ENCODE measurements at regions not wholly inside any gene's neighbourhood (a gene's known extent, or its start where the extent isn't known, plus 50 kb on each side); places are given as distances from the start of the nearest gene placed in this dataset.

GRCh38 chr4:174580597-174580996 lies 58.3 kb upstream of the HPGD start:
- no peak overlapping the region for H3K9ac ChIP-seq (ENCODE audit: control insufficient read depth, insufficient read depth, low read length)
- no peaks in the 10 kb centered on the region for H3K9me3 ChIP-seq (replicated peaks; ENCODE audit: control insufficient read depth, insufficient read depth, low read length)
- no peak overlapping the region for H2AFZ ChIP-seq (ENCODE audit: control insufficient read depth, low read depth, low read length)
- no peak for FAIRE-seq
- H3K4me3 ChIP-seq, result no peak overlapping the region
- ChIA-PET SMC1A (ENCODE audit: uncharacterized antibody, unreplicated experiment) (no interaction called here), POLR2A (no interaction called here), CTCF (no interaction called here), RAD21 (ENCODE audit: unreplicated experiment) (no interaction called here)
- TF ChIP-seq EP300 (IDR thresholded peaks at IDR 0.05; ENCODE audit: borderline replicate concordance in 1 of 2, control insufficient read depth in 1 of 2, low read depth in 2 of 2, low read length in 2 of 2) (no peak), FOS (IDR thresholded peaks at IDR 0.05; ENCODE audit: borderline replicate concordance, extremely low read depth, insufficient read length) (no peak), ZNF24 (IDR thresholded peaks at IDR 0.05) (no peak), POU2F2 (IDR thresholded peaks at IDR 0.05; ENCODE audit: borderline replicate concordance, low read depth, low read length) (no peak), SMC3 (IDR thresholded peaks at IDR 0.05; ENCODE audit: borderline replicate concordance, low read length) (no peak), SREBF1 (IDR thresholded peaks at IDR 0.05; ENCODE audit: low read length) (no peak), KDM1A (IDR thresholded peaks at IDR 0.05; ENCODE audit: borderline replicate concordance) (no peak), TCF7 (IDR thresholded peaks at IDR 0.05; ENCODE audit: borderline replicate concordance) (no peak), BRCA1 (IDR thresholded peaks at IDR 0.05; ENCODE audit: low read depth, low read length) (no peak), BCLAF1 (IDR thresholded peaks at IDR 0.05) (no peak), E4F1 (IDR thresholded peaks at IDR 0.05; ENCODE audit: borderline replicate concordance, partially characterized antibody) (no peak), EZH2 (IDR thresholded peaks at IDR 0.05; ENCODE audit: borderline replicate concordance, control insufficient read depth, low read depth, low read length) (no peak), YBX1 (IDR thresholded peaks at IDR 0.05) (no peak), GATAD2B (conservative IDR thresholded peaks at IDR 0.05; ENCODE audit: low read depth) (no peak), NFIC (IDR thresholded peaks at IDR 0.05; ENCODE audit: low read depth, low read length) (no peak)
- TF ChIP-seq, protein P1, sequence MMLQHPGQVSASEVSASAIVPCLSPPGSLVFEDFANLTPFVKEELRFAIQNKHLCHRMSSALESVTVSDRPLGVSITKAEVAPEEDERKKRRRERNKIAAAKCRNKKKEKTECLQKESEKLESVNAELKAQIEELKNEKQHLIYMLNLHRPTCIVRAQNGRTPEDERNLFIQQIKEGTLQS (IDR thresholded peaks at IDR 0.05; ENCODE audit: borderline replicate concordance, extremely low read depth, low read depth, low read length), result no peak
- no peak overlapping the region for H3K4me2 ChIP-seq (ENCODE audit: control insufficient read depth, insufficient read depth)
- no peaks in the 10 kb centered on the region for H3K36me3 ChIP-seq (ENCODE audit: control insufficient read depth in 2 of 2, insufficient read depth in 2 of 2, low read length in 1 of 2)
- H3K4me1 ChIP-seq (ENCODE audit: control insufficient read depth, insufficient read depth, low read length), result no peaks in the 10 kb centered on the region
- in situ Hi-C loops (cut with MboI), result no loop called here
- intact Hi-C loops (cut with micrococcal nuclease; ENCODE audit: unreplicated experiment), result no loop called here
- DNase-seq (ENCODE audit: low read depth, low spot score), result no peak
- no peaks in the 10 kb centered on the region for H4K20me1 ChIP-seq (ENCODE audit: control insufficient read depth, insufficient read depth)
- 24% methylated on average over 2 of the region's 2 CpGs for WGBS (ENCODE audit: insufficient coverage, insufficient replicate concordance, low lambda C conversion rate, missing lambda C conversion rate)
- ATAC-seq, result no peak
- no peaks in the 10 kb centered on the region; a peak in 1 of 4 replicates for H3K27me3 ChIP-seq (replicated peaks in 1 of 2; ENCODE audit: control insufficient read depth in 2 of 2, insufficient read depth in 2 of 2, low read length in 1 of 2)
- no peak overlapping the region for H3K27ac ChIP-seq (ENCODE audit: control insufficient read depth, insufficient read depth)
- BruUV-seq (replicated peaks), result no TSS peak
- H3K79me2 ChIP-seq (ENCODE audit: control insufficient read depth, insufficient read depth, low read length), result no peaks in the 10 kb centered on the region

All from GM12878 (cell line).